ENCODE measurements at regions not wholly inside any gene's neighbourhood (a gene's known extent, or its start where the extent isn't known, plus 50 kb on each side); places are given as distances from the start of the nearest gene placed in this dataset.

- in situ Hi-C loops (cut with HindIII; ENCODE audit: low pct_ligation_motif_present, low sequenced_read_pairs) = no loop called here
- Histone ChIP-seq H3K27ac (no peak overlapping the region), H3K4me3 (ENCODE audit: low read depth, low read length) (no peak overlapping the region), H3K27me3 (replicated peaks) (no peaks in the 10 kb centered on the region), H3K36me3 (replicated peaks) (no peaks in the 10 kb centered on the region)
- TF ChIP-seq CTCF (IDR thresholded peaks at IDR 0.05; ENCODE audit: low read depth, low read length, missing control alignments) = no peak
- no peak for DNase-seq
Measured at GRCh38 chr5:153101235-153102180, 389.0 kb upstream of the GRIA1 start.

GRCh38 chr5:153116916-153117315 is 373.6 kb upstream of the GRIA1 start:
- Histone ChIP-seq H3K27ac (no peak overlapping the region), H3K36me3 (replicated peaks) (no peaks in the 10 kb centered on the region), H3K27me3 (replicated peaks) (no peaks in the 10 kb centered on the region), H3K4me3 (ENCODE audit: low read depth, low read length) (no peak overlapping the region)
- no peak for TF ChIP-seq CTCF (IDR thresholded peaks at IDR 0.05; ENCODE audit: low read depth, low read length, missing control alignments)
- in situ Hi-C loops (cut with HindIII; ENCODE audit: low pct_ligation_motif_present, low sequenced_read_pairs) = no loop called here
- DNase-seq = no peak

- Histone ChIP-seq H3K4me3 (ENCODE audit: low read depth, low read length) (no peak overlapping the region), H3K27ac (no peak overlapping the region), H3K27me3 (replicated peaks) (no peaks in the 10 kb centered on the region), H3K36me3 (replicated peaks) (no peaks in the 10 kb centered on the region)
- TF ChIP-seq CTCF (IDR thresholded peaks at IDR 0.05; ENCODE audit: low read depth, low read length, missing control alignments) = no peak
- DNase-seq = no peak
- in situ Hi-C loops (cut with HindIII; ENCODE audit: low pct_ligation_motif_present, low sequenced_read_pairs) = no loop called here
Measured at GRCh38 chr5:153118018-153118417, 372.5 kb upstream of the GRIA1 start.

- H3K4me3 ChIP-seq (ENCODE audit: low read depth, low read length) = no peak overlapping the region
- in situ Hi-C loops (cut with HindIII; ENCODE audit: low pct_ligation_motif_present, low sequenced_read_pairs) = no loop called here
- DNase-seq = no peak
- H3K36me3 ChIP-seq (replicated peaks) = no peaks in the 10 kb centered on the region
- TF ChIP-seq CTCF (IDR thresholded peaks at IDR 0.05; ENCODE audit: low read depth, low read length, missing control alignments) = no peak
- H3K27ac ChIP-seq = no peak overlapping the region
- no peaks in the 10 kb centered on the region for H3K27me3 ChIP-seq (replicated peaks)
Measured at GRCh38 chr5:153122403-153122802, 368.1 kb upstream of the GRIA1 start.

GRCh38 chr5:153130296-153130695 is 360.2 kb upstream of the GRIA1 start:
- Histone ChIP-seq H3K27me3 (replicated peaks) (no peaks in the 10 kb centered on the region), H3K27ac (no peak overlapping the region), H3K36me3 (replicated peaks) (no peaks in the 10 kb centered on the region), H3K4me3 (ENCODE audit: low read depth, low read length) (no peak overlapping the region)
- in situ Hi-C loops (cut with HindIII; ENCODE audit: low pct_ligation_motif_present, low sequenced_read_pairs) = no loop called here
- TF ChIP-seq CTCF (IDR thresholded peaks at IDR 0.05; ENCODE audit: low read depth, low read length, missing control alignments) = no peak
- no peak for DNase-seq

Measured in brain microvascular endothelial cell (primary cell).